HG02642 (cell line): ENCODE measurements at regions not wholly inside any gene's neighbourhood (a gene's known extent, or its start where the extent isn't known, plus 50 kb on each side); places are given as distances from the start of the nearest gene placed in this dataset.

Experiments used
- ATAC-seq: cut with Tn5 transposase; IDR thresholded peaks from one replicate; pipeline ENCODE4 v1.9.1; 2021; ENCODE audit warnings: mild to moderate bottlenecking; ENCODE audit not compliant: unreplicated experiment, poor library complexity

GRCh38 chr7:131904760-131905327, 348.4 kb upstream of the PODXL start:
- no peak for ATAC-seq

- no peak for ATAC-seq
Measured at GRCh38 chr7:131903315-131903714, 346.9 kb upstream of the PODXL start.

- ATAC-seq: no peak
Measured at GRCh38 chr7:131900785-131901287, 344.4 kb upstream of the PODXL start.

GRCh38 chr7:131899271-131900030, 343.0 kb upstream of the PODXL start:
- ATAC-seq: no peak

- ATAC-seq: no peak
Measured at GRCh38 chr7:131898418-131898817, 342.0 kb upstream of the PODXL start.

- no peak for ATAC-seq
Measured at GRCh38 chr7:131897790-131898165, 341.4 kb upstream of the PODXL start.

- no peak for ATAC-seq
Measured at GRCh38 chr7:131897016-131897789, 340.8 kb upstream of the PODXL start.

- ATAC-seq: no peak
Measured at GRCh38 chr7:131896165-131896863, 339.9 kb upstream of the PODXL start.

GRCh38 chr7:131895541-131896164, 339.2 kb upstream of the PODXL start:
- no peak for ATAC-seq

- no peak for ATAC-seq
Measured at GRCh38 chr7:131893631-131894340, 337.4 kb upstream of the PODXL start.

GRCh38 chr7:131890176-131890575, 333.7 kb upstream of the PODXL start:
- ATAC-seq: no peak

GRCh38 chr7:131889572-131890150, 333.2 kb upstream of the PODXL start:
- ATAC-seq: no peak

GRCh38 chr7:131883769-131884168, 327.3 kb upstream of the PODXL start:
- no peak for ATAC-seq

- no peak for ATAC-seq
Measured at GRCh38 chr7:131883196-131883595, 326.8 kb upstream of the PODXL start.

GRCh38 chr7:131882321-131882720, 325.9 kb upstream of the PODXL start:
- ATAC-seq: no peak

GRCh38 chr7:131880078-131880477, 323.6 kb upstream of the PODXL start:
- no peak for ATAC-seq

- ATAC-seq: no peak
Measured at GRCh38 chr7:131879424-131879823, 323.0 kb upstream of the PODXL start.

GRCh38 chr7:131878777-131879176, 322.3 kb upstream of the PODXL start:
- ATAC-seq: no peak

- no peak for ATAC-seq
Measured at GRCh38 chr7:131873581-131873980, 317.2 kb upstream of the PODXL start.
